LNCaP clone FGC (cell line): ENCODE measurements at regions not wholly inside any gene's neighbourhood (a gene's known extent, or its start where the extent isn't known, plus 50 kb on each side); places are given as distances from the start of the nearest gene placed in this dataset.
"Not testable (repeated sequence)": the region's sequence is repeated elsewhere in the genome, so short reads cannot be mapped to it uniquely, and the experiment has no call there.

Experiments
- DNase-seq: peaks from one replicate; pipeline ENCODE4 v3.0.0-alpha.2; 2011; ENCODE audit warnings: low read depth
- H3K4me3 ChIP-seq: 2 replicates; pipeline ENCODE4 v1.5.1; 2011; ENCODE audit warnings: mild to moderate bottlenecking, low read depth, low read length, control low read depth
- TF ChIP-seq, protein P1 (sequence below): IDR thresholded peaks from 2 replicates; pipeline ENCODE4 v1.5.1; 2012; ENCODE audit warnings: mild to moderate bottlenecking; ENCODE audit not compliant: control insufficient read depth, insufficient read depth; ENCODE audit errors: extremely low read depth

DNA sequence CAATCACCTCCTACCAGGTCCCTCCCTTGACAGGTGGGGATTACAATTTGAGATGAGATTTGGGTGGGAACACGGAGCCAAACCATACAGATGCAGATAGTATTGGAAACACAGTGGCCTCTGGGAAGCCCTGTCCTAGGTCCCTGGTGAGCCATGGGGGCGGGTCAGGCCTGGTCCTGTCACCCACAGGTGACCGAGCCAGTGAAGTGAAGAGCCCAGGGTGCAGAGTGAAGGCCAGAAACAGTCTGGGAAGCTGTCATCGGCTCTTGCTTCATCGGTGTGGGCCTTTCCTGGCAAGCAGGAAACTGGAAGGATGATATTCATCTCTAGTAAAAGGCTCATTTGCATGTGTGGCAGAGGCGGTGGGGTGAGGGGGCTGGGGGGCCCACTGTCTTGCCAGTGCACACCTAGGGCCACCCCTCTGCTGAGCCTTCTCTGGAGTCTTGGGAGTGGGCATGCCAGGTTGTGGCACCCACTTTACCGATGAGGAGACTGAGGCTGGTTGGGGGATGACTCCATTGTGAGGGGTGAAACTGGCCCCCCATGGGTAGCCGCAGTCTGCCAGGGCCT lies 290.6 kb downstream of the NDUFA10 start:
- TF ChIP-seq, protein P1, sequence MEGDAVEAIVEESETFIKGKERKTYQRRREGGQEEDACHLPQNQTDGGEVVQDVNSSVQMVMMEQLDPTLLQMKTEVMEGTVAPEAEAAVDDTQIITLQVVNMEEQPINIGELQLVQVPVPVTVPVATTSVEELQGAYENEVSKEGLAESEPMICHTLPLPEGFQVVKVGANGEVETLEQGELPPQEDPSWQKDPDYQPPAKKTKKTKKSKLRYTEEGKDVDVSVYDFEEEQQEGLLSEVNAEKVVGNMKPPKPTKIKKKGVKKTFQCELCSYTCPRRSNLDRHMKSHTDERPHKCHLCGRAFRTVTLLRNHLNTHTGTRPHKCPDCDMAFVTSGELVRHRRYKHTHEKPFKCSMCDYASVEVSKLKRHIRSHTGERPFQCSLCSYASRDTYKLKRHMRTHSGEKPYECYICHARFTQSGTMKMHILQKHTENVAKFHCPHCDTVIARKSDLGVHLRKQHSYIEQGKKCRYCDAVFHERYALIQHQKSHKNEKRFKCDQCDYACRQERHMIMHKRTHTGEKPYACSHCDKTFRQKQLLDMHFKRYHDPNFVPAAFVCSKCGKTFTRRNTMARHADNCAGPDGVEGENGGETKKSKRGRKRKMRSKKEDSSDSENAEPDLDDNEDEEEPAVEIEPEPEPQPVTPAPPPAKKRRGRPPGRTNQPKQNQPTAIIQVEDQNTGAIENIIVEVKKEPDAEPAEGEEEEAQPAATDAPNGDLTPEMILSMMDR, result no peak
- no peak overlapping the region for H3K4me3 ChIP-seq
- DNase-seq, result no peak

DNA sequence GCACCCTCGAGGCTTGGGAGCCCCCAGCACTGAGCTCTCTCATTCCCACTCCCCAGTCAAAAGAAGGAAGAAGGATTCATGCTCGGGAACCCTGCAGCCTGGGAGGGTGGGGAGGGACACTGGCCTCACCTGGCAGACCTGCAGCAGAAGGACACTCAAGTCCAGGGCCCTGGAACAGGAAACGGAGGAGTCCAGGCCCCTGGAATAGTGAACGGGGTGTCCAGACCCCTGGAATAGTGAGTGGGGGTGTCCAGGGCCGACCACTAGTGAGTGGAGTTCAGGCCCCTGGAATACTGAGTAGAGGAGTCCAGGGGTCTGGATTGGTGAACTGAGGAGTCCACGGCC lies 292.5 kb downstream of the NDUFA10 start:
- DNase-seq, result no peak
- H3K4me3 ChIP-seq, result no peak overlapping the region
- TF ChIP-seq, protein P1, result no peak

GRCh38 chr2:239731998-239732665 lies 293.0 kb downstream of the NDUFA10 start:
- TF ChIP-seq, protein P1, result no peak
- no peak for DNase-seq
- H3K4me3 ChIP-seq, result no peak overlapping the region

GRCh38 chr2:239731422-239731821 lies 293.7 kb downstream of the NDUFA10 start:
- DNase-seq, result no peak
- TF ChIP-seq, protein P1, result no peak
- no peak overlapping the region for H3K4me3 ChIP-seq

GRCh38 chr2:239730897-239731296 lies 294.2 kb downstream of the NDUFA10 start:
- DNase-seq, result no peak
- TF ChIP-seq, protein P1, result no peak
- no peak overlapping the region for H3K4me3 ChIP-seq

GRCh38 chr2:239730567-239730882 lies 294.6 kb downstream of the NDUFA10 start:
- DNase-seq, H3K4me3 ChIP-seq: not testable (repeated sequence)

GRCh38 chr2:239729681-239730566 lies 295.2 kb downstream of the NDUFA10 start:
- DNase-seq, result no peak
- no peak overlapping the region for H3K4me3 ChIP-seq
- TF ChIP-seq, protein P1, result no peak
